HG03103 (cell line): ENCODE measurements at regions not wholly inside any gene's neighbourhood (a gene's known extent, or its start where the extent isn't known, plus 50 kb on each side); places are given as distances from the start of the nearest gene placed in this dataset.

Experiments
- ATAC-seq: cut with Tn5 transposase; IDR thresholded peaks from one replicate; pipeline ENCODE4 v1.9.1; 2021; ENCODE audit warnings: low read depth; ENCODE audit not compliant: unreplicated experiment

- ATAC-seq = no peak
Observed at GRCh38 chr21:28758042-28758882, 234.4 kb downstream of the LTN1 start.

- no peak for ATAC-seq
Observed at GRCh38 chr21:28754862-28755261, 237.8 kb downstream of the LTN1 start.

GRCh38 chr21:28754127-28754611 is 238.5 kb downstream of the LTN1 start:
- no peak for ATAC-seq

GRCh38 chr21:28752131-28752530 is 240.5 kb downstream of the LTN1 start:
- ATAC-seq = no peak

- ATAC-seq = no peak
Observed at GRCh38 chr21:28751176-28751575, 241.5 kb downstream of the LTN1 start.

GRCh38 chr21:28750565-28750964 is 242.1 kb downstream of the LTN1 start:
- ATAC-seq = no peak

GRCh38 chr21:28749536-28749935 is 243.1 kb downstream of the LTN1 start:
- no peak for ATAC-seq

GRCh38 chr21:28747464-28747863 is 245.2 kb downstream of the LTN1 start:
- no peak for ATAC-seq

GRCh38 chr21:28746166-28746565 is 246.5 kb downstream of the LTN1 start:
- no peak for ATAC-seq

GRCh38 chr21:28745131-28746016 is 247.3 kb downstream of the LTN1 start:
- peak; percentile 79 for ATAC-seq

GRCh38 chr21:28743723-28744122 is 249.0 kb downstream of the LTN1 start:
- no peak for ATAC-seq

GRCh38 chr21:28742527-28742926 is 250.2 kb downstream of the LTN1 start:
- no peak for ATAC-seq

GRCh38 chr21:28740125-28740524 is 252.6 kb downstream of the LTN1 start:
- ATAC-seq = no peak

- ATAC-seq = peak; percentile 61
Observed at GRCh38 chr21:28738882-28739281, 253.8 kb downstream of the LTN1 start.

- no peak for ATAC-seq
Observed at GRCh38 chr21:28738420-28738704, 254.3 kb downstream of the LTN1 start.

GRCh38 chr21:28737674-28738419 is 254.8 kb downstream of the LTN1 start:
- ATAC-seq = no peak

GRCh38 chr21:28734522-28735175 is 258.0 kb downstream of the LTN1 start:
- ATAC-seq = no peak

GRCh38 chr21:28731700-28732321 is 260.9 kb downstream of the LTN1 start:
- no peak for ATAC-seq

GRCh38 chr21:28729887-28730286 is 262.8 kb downstream of the LTN1 start:
- no peak for ATAC-seq

GRCh38 chr21:28727809-28728208 is 264.9 kb downstream of the LTN1 start:
- no peak for ATAC-seq
